Parathyroid adenoma (tissue), 2 donors: ENCODE measurements at regions not wholly inside any gene's neighbourhood (a gene's known extent, or its start where the extent isn't known, plus 50 kb on each side); places are given as distances from the start of the nearest gene placed in this dataset.

ENCODE experiments used
- H2AFZ ChIP-seq: fragments of 300-600 bp; sonication (generic); one replicate; pipeline ENCODE4 v1.7.0; 2017; ENCODE audit warnings: antibody characterized with exemption, mild to moderate bottlenecking
- H3K27ac ChIP-seq: fragments of 300-600 bp; sonication (generic); one replicate; pipeline ENCODE4 v1.7.0; 2017
- H3K27me3 ChIP-seq: fragments of 300-600 bp; sonication (generic); one replicate; pipeline ENCODE4 v1.7.0; 2017; ENCODE audit warnings: low read length; ENCODE audit not compliant: control insufficient read depth, insufficient read depth
- H3K36me3 ChIP-seq: fragments of 300-600 bp; sonication (generic); one replicate; pipeline ENCODE4 v1.7.0; 2017; ENCODE audit warnings: low read length; ENCODE audit not compliant: control insufficient read depth, insufficient read depth
- H3K4me1 ChIP-seq: fragments of 300-600 bp; sonication (generic); one replicate; pipeline ENCODE4 v1.7.0; 2017; ENCODE audit warnings: control low read depth
- H3K4me2 ChIP-seq: fragments of 300-600 bp; sonication (generic); one replicate; pipeline ENCODE4 v1.7.0; 2017; ENCODE audit warnings: low read length
- H3K4me3 ChIP-seq: fragments of 300-600 bp; sonication (generic); one replicate; pipeline ENCODE4 v1.7.0; 2017; ENCODE audit warnings: low read depth, low read length
- H3K79me2 ChIP-seq: fragments of 300-600 bp; sonication (generic); one replicate; pipeline ENCODE4 v1.7.0; 2017; ENCODE audit warnings: control low read depth
- H3K9ac ChIP-seq: fragments of 300-600 bp; sonication (generic); one replicate; pipeline ENCODE4 v1.7.0; 2017; ENCODE audit warnings: mild to moderate bottlenecking
- H3K9me3 ChIP-seq: fragments of 300-600 bp; sonication (generic); one replicate; pipeline ENCODE4 v1.7.0; 2017; ENCODE audit warnings: low read length; ENCODE audit not compliant: control insufficient read depth
- TF ChIP-seq, protein P1 (sequence below): fragments of 300-600 bp; sonication (generic); IDR thresholded peaks from one replicate; pipeline ENCODE4 v1.7.0; 2017; ENCODE audit warnings: antibody characterized with exemption, mild to moderate bottlenecking
- donor health status: primary hyperparathyroidism.

DNA sequence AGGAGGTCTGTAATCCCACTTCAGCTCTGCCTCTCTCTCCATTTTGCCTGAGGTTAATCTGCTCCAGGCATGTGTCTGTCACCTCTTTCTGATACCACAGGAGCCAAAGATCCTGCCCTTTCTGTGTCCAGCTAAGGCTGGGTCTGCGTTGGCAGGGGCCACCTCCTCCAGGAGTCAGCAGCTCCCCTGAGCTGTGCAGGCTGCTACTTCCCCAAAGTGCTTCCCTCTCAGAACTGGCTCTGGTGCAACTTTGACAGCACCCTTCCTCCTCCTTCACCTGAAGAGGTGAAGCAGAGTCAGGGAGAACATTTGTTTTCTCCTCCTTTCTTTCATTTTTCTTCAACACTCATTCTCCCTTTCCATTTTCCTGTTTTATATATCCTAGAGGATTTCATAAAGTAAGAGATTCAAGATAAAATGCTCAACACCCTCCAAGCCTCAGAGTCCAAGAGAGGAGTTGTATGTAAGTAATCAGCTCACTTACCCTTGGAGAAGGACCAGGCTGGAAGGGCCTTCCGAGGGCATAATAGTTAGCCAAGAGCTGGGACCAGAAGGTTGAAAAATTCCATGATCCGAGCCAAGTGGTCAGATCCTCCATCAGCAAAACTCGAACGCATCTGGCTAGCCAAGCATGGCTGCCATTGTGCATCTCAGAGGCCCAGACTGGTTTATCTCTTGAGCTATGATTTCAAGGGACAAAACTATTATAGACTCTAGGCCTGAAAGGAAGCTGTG lies 257.3 kb downstream of the PTEN start:
- H3K9ac ChIP-seq = no peak overlapping the region
- no peak overlapping the region for H2AFZ ChIP-seq
- no peaks in the 10 kb centered on the region for H3K9me3 ChIP-seq
- H3K4me1 ChIP-seq = no peaks in the 10 kb centered on the region
- no peaks in the 10 kb centered on the region for H3K79me2 ChIP-seq
- no peak overlapping the region for H3K4me2 ChIP-seq
- TF ChIP-seq, protein P1, sequence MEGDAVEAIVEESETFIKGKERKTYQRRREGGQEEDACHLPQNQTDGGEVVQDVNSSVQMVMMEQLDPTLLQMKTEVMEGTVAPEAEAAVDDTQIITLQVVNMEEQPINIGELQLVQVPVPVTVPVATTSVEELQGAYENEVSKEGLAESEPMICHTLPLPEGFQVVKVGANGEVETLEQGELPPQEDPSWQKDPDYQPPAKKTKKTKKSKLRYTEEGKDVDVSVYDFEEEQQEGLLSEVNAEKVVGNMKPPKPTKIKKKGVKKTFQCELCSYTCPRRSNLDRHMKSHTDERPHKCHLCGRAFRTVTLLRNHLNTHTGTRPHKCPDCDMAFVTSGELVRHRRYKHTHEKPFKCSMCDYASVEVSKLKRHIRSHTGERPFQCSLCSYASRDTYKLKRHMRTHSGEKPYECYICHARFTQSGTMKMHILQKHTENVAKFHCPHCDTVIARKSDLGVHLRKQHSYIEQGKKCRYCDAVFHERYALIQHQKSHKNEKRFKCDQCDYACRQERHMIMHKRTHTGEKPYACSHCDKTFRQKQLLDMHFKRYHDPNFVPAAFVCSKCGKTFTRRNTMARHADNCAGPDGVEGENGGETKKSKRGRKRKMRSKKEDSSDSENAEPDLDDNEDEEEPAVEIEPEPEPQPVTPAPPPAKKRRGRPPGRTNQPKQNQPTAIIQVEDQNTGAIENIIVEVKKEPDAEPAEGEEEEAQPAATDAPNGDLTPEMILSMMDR = no peak
- no peaks in the 10 kb centered on the region for H3K27me3 ChIP-seq
- no peaks in the 10 kb centered on the region for H3K36me3 ChIP-seq
- no peak overlapping the region for H3K4me3 ChIP-seq
- no peak overlapping the region for H3K27ac ChIP-seq

DNA sequence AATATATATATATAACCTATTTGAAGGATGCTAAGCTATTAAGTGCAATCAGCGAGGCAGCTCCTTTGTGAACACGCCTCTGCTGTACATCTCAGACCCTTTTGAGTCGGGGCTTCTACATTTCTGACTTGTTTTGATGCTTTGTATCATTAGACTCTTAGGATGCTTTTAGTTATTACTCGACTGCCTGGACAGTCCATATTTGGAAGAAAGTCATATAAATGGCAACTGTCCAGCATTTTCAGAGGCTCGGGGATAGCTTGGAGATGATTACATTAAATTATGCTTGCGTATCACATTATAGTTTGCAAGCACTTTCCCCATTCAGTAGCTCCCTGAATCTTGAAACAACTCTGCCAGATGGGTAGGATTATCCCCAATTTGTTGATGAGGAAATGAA lies 257.9 kb downstream of the PTEN start:
- Histone ChIP-seq H3K4me2 (no peak overlapping the region), H3K4me1 (no peaks in the 10 kb centered on the region), H2AFZ (no peak overlapping the region), H3K79me2 (no peaks in the 10 kb centered on the region), H3K27me3 (no peaks in the 10 kb centered on the region), H3K36me3 (no peaks in the 10 kb centered on the region), H3K4me3 (no peak overlapping the region), H3K9me3 (no peaks in the 10 kb centered on the region), H3K27ac (no peak overlapping the region), H3K9ac (no peak overlapping the region)
- TF ChIP-seq, protein P1 = no peak

DNA sequence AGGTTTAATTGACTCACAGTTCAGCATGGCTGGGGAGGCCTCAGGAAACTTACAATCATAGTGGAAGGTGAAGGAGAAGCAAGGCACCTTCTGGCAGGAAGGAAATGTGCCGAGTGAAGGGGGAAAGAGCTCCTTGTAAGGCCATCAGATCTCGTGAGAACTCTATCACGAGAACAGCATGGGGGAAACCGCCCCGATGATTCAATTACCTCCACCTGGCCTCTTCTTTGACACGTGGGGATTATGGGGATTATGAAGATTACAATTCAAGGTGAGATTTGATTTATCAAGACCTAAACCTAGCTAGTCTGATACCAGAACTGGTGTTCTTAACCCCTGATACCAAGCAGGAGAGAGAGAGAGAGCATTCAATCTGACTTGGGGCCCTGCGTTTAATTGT lies 258.7 kb downstream of the PTEN start:
- Histone ChIP-seq H3K27me3 (no peaks in the 10 kb centered on the region), H3K4me2 (no peak overlapping the region), H3K4me3 (no peak overlapping the region), H3K27ac (no peak overlapping the region), H3K4me1 (no peaks in the 10 kb centered on the region), H3K36me3 (no peaks in the 10 kb centered on the region), H3K79me2 (no peaks in the 10 kb centered on the region), H3K9me3 (no peaks in the 10 kb centered on the region), H2AFZ (no peak overlapping the region), H3K9ac (no peak overlapping the region)
- TF ChIP-seq, protein P1 = no peak

DNA sequence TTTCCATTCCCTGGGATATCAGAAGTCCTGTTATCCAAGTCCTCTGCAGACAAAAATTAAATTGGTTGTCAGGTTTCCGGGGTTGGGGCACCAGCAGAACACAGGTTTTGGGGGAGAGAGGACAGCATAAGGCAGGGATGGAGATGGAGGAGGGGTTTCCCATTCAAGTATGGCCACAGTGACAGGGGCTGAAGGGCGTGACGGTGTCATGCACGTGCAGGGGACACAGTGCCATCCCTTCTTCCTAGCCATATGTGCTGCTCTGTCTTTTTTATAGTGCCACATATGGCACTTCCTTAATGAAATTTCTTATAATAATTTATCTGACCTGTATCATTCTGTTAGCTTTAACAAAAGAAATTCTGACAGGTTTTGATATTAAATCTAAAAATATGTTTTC lies 259.2 kb downstream of the PTEN start:
- Histone ChIP-seq H2AFZ (no peak overlapping the region), H3K27ac (no peak overlapping the region), H3K9ac (no peak overlapping the region), H3K36me3 (no peaks in the 10 kb centered on the region), H3K9me3 (no peaks in the 10 kb centered on the region), H3K4me2 (no peak overlapping the region), H3K27me3 (no peaks in the 10 kb centered on the region), H3K79me2 (no peaks in the 10 kb centered on the region), H3K4me3 (no peak overlapping the region), H3K4me1 (no peaks in the 10 kb centered on the region)
- TF ChIP-seq, protein P1 = no peak

DNA sequence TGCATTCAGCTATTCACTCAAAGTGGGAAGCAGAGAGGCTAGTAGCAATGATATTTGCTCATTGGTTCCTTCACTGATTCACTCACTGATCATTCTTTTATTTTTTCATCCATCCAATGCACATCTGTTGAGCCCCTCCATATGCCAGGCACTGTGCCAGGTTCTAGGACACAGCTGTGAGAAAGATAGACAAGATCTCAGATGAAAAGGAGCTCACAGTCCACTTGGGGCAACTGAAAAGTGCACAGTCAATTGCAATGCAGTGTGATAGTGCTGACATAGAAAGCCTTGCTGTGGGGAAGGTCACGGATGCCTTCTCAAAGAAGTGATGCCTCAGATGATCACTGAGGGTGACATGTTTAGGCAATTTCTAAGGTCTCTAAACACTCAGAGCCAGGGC lies 262.3 kb downstream of the PTEN start:
- Histone ChIP-seq H3K4me2 (no peak overlapping the region), H2AFZ (no peak overlapping the region), H3K36me3 (no peaks in the 10 kb centered on the region), H3K27ac (no peak overlapping the region), H3K27me3 (no peaks in the 10 kb centered on the region), H3K9ac (no peak overlapping the region), H3K79me2 (no peaks in the 10 kb centered on the region), H3K4me3 (no peak overlapping the region), H3K4me1 (no peaks in the 10 kb centered on the region), H3K9me3 (no peaks in the 10 kb centered on the region)
- TF ChIP-seq, protein P1 = no peak
